GM18508 (cell line): ENCODE measurements at regions not wholly inside any gene's neighbourhood (a gene's known extent, or its start where the extent isn't known, plus 50 kb on each side); places are given as distances from the start of the nearest gene placed in this dataset.

ENCODE experiments used
- ATAC-seq: cut with Tn5 transposase; IDR thresholded peaks from one replicate; pipeline ENCODE4 v1.9.1; 2021; ENCODE audit warnings: moderate number of reproducible peaks; ENCODE audit not compliant: insufficient read depth, unreplicated experiment

- no peak for ATAC-seq
Measured at GRCh38 chr2:129884221-129884786, 95.2 kb upstream of the RAB6C start.

- ATAC-seq = no peak
Measured at GRCh38 chr2:129885735-129886134, 93.7 kb upstream of the RAB6C start.

DNA sequence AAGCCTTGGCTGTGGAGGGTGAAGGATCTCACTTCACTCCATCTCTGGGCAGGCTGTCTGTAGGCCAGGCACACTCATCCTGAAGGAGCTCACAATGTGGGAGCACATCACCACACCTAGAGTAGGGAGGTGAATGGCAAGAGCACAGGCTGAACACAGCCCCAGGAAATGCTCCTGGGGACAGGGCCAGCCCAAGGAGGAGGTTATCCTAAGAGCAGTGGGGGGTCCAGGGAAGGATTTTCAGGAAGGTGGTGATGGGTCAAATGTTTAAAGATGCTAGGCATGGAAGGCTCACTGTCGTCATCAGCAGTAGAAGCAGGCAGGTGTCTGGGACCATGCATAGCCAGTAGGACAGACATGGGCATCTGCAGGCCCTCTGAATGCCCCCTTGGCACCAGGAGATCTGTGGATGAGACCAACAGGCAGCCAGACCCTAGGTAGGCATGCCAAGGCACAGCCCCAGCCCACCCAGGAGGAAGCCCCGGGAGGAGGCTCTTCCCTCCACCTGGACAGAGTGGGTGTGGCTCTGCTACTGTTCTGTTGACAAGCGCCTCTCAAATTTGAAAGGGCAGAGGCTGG, 91.7 kb upstream of the RAB6C start:
- no peak for ATAC-seq

GRCh38 chr2:129888461-129888860, 91.0 kb upstream of the RAB6C start:
- ATAC-seq = no peak

DNA sequence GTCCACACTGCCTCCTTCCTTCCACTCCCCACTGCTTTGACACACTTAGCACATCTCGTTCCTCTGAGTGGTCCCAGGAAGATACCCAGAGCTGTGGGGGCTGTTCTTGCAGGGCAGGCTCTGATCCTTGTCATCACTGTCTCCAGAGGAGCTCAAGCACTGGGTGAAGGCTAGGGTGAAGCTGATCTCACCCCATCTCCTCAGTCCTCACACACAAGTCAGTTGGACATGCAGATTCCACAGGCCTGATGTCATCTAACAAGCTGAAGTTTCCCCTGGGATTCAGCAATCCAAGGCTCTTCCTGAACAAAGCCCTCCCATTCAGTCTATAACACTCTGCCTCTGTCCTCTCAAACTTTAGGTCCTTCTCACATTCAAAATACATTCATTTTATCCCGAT, 90.6 kb upstream of the RAB6C start:
- ATAC-seq = no peak

DNA sequence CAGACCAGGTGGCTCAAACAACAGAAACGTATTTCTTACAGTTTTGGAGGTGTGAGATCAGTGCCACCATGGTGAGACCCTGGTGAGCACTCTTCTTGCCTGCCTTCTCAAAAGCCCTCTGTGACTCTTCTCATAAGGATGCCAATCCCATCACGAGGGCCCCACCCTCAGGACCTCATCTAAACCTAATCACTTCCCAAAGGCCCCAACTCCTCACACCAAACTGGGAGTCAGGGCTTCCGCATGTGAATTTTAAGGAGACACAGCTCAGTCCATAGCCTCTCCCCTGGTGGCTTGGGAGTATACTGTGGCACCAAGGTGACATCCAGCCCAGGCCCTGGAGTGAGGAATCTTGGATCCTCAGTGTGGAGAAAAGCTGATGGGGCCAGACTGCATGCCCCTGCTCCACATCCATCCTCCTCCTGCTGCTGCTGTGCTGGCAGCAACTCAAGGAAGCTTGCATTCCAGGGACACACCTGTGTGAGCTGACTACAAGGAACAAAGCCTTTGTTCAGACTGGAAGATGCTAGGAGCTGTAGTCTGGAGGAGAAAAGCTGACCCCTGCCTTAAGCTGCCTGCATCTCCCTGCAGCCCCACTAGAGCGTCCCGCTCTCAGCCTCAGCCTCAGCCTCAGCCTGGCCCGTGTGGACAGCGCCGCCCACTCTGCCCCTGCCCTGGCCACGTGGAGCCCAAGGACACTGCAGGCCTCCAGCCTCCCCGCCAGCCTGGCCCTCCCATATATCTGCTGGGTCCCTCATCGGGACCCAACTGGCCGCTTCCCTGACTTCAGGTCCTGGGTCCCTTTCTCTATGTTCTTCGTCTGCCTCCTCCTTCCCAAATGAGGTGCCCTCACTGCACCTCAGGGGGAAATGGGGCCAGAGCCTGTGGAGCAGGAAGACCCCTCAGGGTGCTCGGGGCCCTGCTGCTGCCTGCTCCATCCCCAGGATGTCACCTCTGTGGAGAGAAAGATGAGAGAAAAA, 87.8 kb upstream of the RAB6C start:
- no peak for ATAC-seq

- no peak for ATAC-seq
Measured at GRCh38 chr2:129892360-129892759, 87.1 kb upstream of the RAB6C start.

DNA sequence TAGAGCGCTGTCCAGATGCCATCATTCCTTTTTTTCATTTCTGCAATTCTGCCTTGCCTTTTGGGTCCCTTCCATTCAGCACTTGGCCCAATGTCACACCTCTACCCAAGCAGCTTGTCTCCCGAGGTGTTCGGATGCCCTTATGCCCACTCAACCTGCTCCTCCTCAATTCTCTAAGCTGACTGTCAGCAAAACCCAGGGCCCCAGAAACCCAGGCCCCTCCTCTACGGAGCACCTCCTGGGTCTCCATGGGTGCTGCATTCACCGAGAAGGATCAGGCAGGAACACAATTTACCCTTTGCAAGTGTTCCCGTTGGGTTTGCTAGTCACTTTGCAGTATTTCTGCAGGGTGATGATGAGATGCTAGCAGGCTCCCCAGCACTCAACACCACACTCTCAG, 86.7 kb upstream of the RAB6C start:
- ATAC-seq = no peak

DNA sequence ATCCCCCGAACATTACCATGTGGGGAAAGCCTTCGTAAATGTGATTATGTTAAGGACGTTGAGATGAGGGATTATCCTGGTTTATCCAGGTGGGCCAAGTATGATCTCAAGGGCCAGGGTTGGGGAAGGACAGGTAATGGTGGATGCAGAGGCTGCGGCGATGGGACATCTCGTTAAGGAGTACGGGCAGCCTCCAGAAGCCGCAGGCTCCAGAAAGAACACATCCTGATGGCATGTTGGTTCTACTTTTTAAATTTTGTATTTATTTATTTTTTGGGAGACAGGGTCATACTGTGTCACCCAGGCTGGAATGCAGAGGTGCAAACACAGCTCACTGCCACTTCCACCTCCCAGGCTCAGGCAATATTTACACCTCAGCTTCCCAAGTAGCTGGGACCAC, 86.2 kb upstream of the RAB6C start:
- ATAC-seq = no peak

DNA sequence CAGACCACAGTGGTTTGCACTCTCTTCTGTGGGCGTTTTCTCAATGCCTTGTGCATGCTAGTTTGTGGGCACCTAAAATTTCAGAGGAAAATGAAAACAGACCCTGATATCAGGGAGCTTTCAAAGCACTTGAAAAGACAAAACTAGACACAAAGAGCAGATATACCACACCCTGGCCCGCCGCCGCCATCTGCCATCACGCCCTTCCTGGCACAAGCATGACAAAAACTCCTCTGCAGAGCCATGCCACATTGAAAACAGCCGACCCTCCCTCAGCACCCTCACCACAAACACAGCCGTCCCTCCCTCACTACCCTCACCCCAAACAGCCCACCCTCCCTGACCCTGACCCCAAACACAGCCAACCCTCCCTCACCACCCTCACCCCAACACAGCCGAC, 84.8 kb upstream of the RAB6C start:
- ATAC-seq = no peak

DNA sequence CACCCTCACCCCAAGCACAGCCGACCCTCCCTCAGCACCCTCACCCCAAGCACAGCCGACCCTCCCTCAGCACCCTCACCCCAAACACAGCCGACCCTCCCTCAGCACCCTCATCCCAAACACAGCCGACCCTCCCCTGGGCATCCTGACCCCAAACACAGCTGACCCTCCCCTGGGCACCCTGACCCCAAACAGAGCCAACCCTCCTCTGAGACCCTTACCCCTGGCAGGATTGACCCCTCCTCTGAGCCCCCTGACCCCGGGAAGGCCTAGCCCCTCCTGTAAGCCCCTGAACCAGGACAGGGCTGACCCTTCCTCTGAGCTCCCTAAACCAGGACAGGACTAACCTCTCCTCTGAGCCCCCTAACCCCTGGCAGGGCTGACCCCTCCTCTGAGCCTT, 84.4 kb upstream of the RAB6C start:
- ATAC-seq = no peak

DNA sequence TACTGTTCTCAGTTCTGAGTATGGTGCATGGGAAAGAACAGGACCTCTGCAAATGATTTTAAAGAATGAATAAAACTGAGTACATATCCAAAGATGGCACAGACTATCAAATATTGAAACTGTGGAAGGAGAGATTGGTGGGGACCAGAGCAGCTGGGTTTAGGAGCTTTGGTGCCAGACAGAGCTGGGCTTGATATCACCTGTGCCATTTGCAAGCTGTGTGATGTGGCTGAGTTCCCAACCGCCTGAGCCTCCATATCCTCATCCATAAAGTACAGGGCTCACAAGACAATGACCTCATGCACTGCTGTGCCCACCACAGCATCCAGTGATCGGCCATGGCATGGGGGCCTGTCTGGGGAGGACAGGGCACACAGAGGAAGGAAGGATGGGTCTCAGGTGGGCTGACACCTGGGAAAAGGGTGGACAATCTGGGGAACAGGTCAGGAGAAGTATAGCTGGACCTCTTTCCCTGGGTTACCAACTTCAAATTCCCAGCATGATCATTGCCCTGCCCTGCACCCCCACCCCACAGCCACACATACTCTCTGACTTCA, 83.9 kb upstream of the RAB6C start:
- no peak for ATAC-seq

- no peak for ATAC-seq
Measured at GRCh38 chr2:129896226-129897100, 83.0 kb upstream of the RAB6C start.

GRCh38 chr2:129901754-129902415, 77.6 kb upstream of the RAB6C start:
- ATAC-seq = no peak

- no peak for ATAC-seq
Measured at GRCh38 chr2:129902731-129903585, 76.5 kb upstream of the RAB6C start.

GRCh38 chr2:129903586-129904425, 75.7 kb upstream of the RAB6C start:
- ATAC-seq = no peak

- no peak for ATAC-seq
Measured at GRCh38 chr2:129904532-129905446, 74.7 kb upstream of the RAB6C start.
